NCI-H82 treated with DMSO at 0.1 percent for 48 hours (cell line): ENCODE measurements at regions not wholly inside any gene's neighbourhood (a gene's known extent, or its start where the extent isn't known, plus 50 kb on each side); places are given as distances from the start of the nearest gene placed in this dataset.
A peak's percentile ranks its signal among the peaks of the same experiment; 100 is the strongest.
"Not testable (repeated sequence)": the region's sequence is repeated elsewhere in the genome, so short reads cannot be mapped to it uniquely, and the experiment has no call there.

Source experiments
- DNase-seq: peaks from one replicate; lab custom pipeline; 2025; ENCODE audit not compliant: unreplicated experiment; lab: John Stamatoyannopoulos, UW

GRCh38 chr1:208684192-208684591 is 440.0 kb upstream of the PLXNA2 start:
- DNase-seq, result no peak

- DNase-seq, result no peak
Measured at GRCh38 chr1:208686592-208686991, 442.4 kb upstream of the PLXNA2 start.

DNA sequence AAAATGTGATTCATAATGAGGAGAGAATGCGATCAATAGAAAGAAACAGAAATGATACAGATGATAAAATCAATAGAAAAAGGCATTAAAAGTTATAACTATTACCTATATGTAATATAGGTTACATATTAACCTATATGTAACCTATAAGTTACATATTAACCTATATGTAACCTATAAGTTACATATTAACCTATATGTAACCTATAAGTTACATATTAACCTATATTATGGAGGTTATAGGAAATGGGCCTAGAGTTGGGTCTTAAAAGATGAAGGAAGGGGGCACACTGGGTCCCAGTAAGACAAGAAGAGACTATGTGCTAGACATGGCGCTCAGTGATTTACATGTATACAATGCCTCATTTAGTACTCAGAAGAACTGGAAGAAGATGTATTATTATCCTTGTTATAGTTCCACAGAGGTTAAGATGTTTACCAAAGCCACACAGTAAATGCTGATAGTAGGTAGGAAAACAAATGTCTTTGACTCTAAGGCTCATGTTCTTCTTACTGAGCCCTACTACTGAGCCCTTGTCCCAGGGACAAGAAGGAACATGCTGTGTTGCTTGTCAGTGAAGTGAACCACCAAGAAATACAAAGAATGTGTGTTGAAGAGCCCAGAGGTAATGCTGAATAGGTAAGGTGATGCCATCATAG is 444.6 kb upstream of the PLXNA2 start:
- no peak for DNase-seq

- no peak for DNase-seq
Measured at GRCh38 chr1:208691012-208691411, 446.8 kb upstream of the PLXNA2 start.

DNA sequence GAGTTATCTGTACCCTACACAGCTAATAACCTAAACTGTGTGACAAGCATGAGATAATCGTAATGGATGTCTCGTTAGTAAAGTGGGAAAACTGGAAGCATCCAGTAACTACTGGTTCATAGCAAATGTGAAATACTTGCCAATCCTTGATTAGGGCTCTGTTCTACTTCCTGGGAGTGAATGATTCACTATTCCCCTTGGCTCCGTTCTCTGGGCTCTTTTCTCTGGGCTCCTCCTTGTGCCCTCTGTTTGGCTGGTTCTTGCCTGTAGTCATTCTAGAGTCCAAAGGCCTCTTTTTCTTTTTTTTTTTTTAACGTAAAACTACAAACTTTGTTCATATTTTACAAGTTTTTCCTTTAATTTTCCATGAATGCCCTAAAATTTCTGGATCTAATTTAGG is 465.8 kb upstream of the PLXNA2 start:
- no peak for DNase-seq

DNA sequence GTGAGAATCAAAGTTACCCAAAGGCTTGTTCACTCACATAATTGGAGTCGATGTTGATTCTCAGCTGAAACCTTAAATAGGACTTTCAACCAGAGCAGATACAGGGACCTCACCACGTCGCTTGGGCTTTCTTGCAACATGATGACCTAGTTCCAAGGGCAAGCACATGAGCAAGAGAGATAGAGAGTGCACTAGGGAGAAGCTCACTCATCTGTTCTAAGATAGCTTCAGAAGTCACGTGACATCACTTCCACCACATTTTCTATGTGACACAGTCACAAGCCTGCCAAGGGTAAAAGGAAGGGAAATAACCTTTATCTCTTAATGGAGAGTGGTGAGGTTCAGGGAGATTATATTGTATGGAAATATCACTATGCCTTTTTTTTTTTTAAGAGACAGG is 470.1 kb upstream of the PLXNA2 start:
- DNase-seq, result no peak

GRCh38 chr1:208717525-208717924 is 473.3 kb upstream of the PLXNA2 start:
- no peak for DNase-seq

DNA sequence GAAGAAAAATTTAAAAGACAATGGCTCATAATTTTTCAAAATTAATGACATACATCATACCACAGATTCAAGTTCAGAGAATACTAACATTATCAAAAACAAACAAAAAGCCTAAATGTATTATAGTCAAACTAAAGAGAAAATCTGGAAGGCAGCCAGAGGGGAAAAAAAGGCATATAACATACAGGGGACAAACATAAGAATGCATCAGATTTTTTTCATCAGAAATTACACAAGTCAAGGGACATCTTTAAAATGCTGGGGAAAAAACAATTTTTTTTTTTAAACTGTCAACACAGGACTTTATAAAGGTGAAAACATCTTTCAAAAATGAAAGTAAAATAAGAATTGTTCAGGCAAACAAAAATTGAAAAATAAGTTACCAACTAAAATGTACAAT is 478.4 kb upstream of the PLXNA2 start:
- no peak for DNase-seq

GRCh38 chr1:208724079-208724478 is 479.9 kb upstream of the PLXNA2 start:
- DNase-seq, result no peak

GRCh38 chr1:208728815-208729214 is 484.6 kb upstream of the PLXNA2 start:
- DNase-seq, result peak; percentile 98

GRCh38 chr1:208731981-208732821 is 488.0 kb upstream of the PLXNA2 start:
- peak; percentile 80 for DNase-seq

GRCh38 chr1:208737161-208737560 is 493.0 kb upstream of the PLXNA2 start:
- no peak for DNase-seq

- no peak for DNase-seq
Measured at GRCh38 chr1:208737922-208738321, 493.7 kb upstream of the PLXNA2 start.

- not testable (repeated sequence) for DNase-seq
Measured at GRCh38 chr1:208739636-208740035, 495.5 kb upstream of the PLXNA2 start.

- no peak for DNase-seq
Measured at GRCh38 chr1:208741296-208741695, 497.1 kb upstream of the PLXNA2 start.

GRCh38 chr1:208743361-208743760 is 499.2 kb upstream of the PLXNA2 start:
- no peak for DNase-seq

- no peak for DNase-seq
Measured at GRCh38 chr1:208747979-208748378, 503.8 kb upstream of the PLXNA2 start.

- no peak for DNase-seq
Measured at GRCh38 chr1:208748387-208749165, 504.4 kb upstream of the PLXNA2 start.

DNA sequence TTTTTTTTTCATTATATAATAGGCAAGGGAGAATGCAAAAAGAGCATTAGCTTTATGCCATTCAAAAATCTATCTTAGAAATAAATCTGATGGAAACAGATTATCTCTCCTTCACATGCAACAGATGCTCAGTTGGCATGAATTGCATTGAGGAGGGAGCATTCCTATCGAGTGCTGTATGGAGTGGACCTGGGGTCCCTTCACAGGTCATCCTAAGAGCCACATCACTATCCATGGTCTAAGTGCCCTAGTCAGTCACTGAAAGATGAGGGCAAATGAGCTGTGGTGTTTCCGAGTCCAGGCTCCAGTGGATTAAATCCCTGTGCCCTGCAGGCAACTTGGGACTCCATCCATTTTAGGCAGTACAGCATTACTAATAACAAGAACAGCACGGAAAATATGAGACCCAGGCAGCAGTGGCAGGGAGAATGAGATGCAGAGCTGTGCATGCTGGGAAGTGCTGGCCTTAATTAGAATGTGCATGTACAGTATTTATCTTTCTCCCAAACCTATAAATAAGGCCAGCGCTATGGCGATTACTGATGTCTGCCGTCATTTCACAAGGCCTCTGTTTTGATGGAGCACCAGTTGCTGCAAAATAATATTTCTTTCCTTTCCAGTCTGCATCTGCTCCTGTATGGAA is 512.3 kb upstream of the PLXNA2 start:
- no peak for DNase-seq

GRCh38 chr1:208757846-208758245 is 513.7 kb upstream of the PLXNA2 start:
- DNase-seq, result no peak

GRCh38 chr1:208759255-208759654 is 515.1 kb upstream of the PLXNA2 start:
- DNase-seq, result no peak
